PC-3 (cell line): ENCODE measurements at regions not wholly inside any gene's neighbourhood (a gene's known extent, or its start where the extent isn't known, plus 50 kb on each side); places are given as distances from the start of the nearest gene placed in this dataset.

Experiments
- ATAC-seq: fragments of 200-7000 bp; cut with Tn5 transposase; 2 replicates; pipeline ENCODE4 v1.9.1; 2020; ENCODE audit warnings: mild to moderate bottlenecking, moderate library complexity
- BruUV-seq: library from RNA; stranded (reverse); fragments of 400-500 nt; replicated peaks from 2 replicates; lab custom pipeline; 2021; lab: Mats Ljungman, UMichigan
- CTCF ChIA-PET: fragments of 300-600 bp; sonication (Branson Sonifier 250); formaldehyde crosslinking; loops from one replicate; lab custom pipeline; 2022; ENCODE audit warnings: antibody characterized with exemption; lab: Charles Lee
- POLR2A ChIA-PET: fragments of 300-600 bp; sonication (Branson Sonifier 250); formaldehyde crosslinking; loops from one replicate; lab custom pipeline; 2022; ENCODE audit warnings: antibody characterized with exemption; ENCODE audit not compliant: unreplicated experiment; lab: Charles Lee
- DNase-seq: peaks from one replicate; pipeline ENCODE4 v3.0.0-alpha.2; 2015
- H2AFZ ChIP-seq: fragments of 300-600 bp; sonication (generic); 2 replicates; pipeline ENCODE4 v1.6.0; 2016; ENCODE audit warnings: antibody characterized with exemption, low read length
- H3F3A ChIP-seq: fragments of 300-600 bp; sonication (generic); one replicate; pipeline ENCODE4 v1.6.0; 2017; ENCODE audit warnings: antibody characterized with exemption, low read length, control low read depth, mild to moderate bottlenecking; ENCODE audit not compliant: unreplicated experiment
- H3K27ac ChIP-seq: fragments of 300-600 bp; sonication (generic); 2 replicates; pipeline ENCODE4 v1.5.1; 2016; ENCODE audit warnings: mild to moderate bottlenecking, low read length
- H3K27me3 ChIP-seq: fragments of 300-600 bp; sonication (generic); 2 replicates; pipeline ENCODE4 v1.6.1; 2016; ENCODE audit warnings: low read length, mixed read lengths
- H3K36me3 ChIP-seq: fragments of 300-600 bp; sonication (generic); 2 replicates; pipeline ENCODE4 v1.6.1; 2016; ENCODE audit warnings: low read depth, mixed run types, low read length, mixed read lengths
- H3K4me1 ChIP-seq: fragments of 300-600 bp; sonication (generic); 2 replicates; pipeline ENCODE4 v1.5.1; 2016; ENCODE audit warnings: low read length; ENCODE audit not compliant: insufficient read depth
- H3K4me2 ChIP-seq: fragments of 300-600 bp; sonication (generic); 2 replicates; pipeline ENCODE4 v1.6.0; 2016; ENCODE audit warnings: low read length
- H3K4me3 ChIP-seq: fragments of 300-600 bp; sonication (generic); 2 replicates; pipeline ENCODE4 v1.5.1; 2016; ENCODE audit warnings: mild to moderate bottlenecking, low read length, mixed read lengths
- H3K79me2 ChIP-seq: fragments of 300-600 bp; sonication (generic); 2 replicates; pipeline ENCODE4 v1.6.1; 2017; ENCODE audit warnings: low read length, mixed read lengths
- H3K9ac ChIP-seq: fragments of 300-600 bp; sonication (generic); 2 replicates; pipeline ENCODE4 v1.6.0; 2016; ENCODE audit warnings: mild to moderate bottlenecking, low read length
- H3K9me2 ChIP-seq: fragments of 300-600 bp; sonication (generic); replicated peaks from 2 replicates; pipeline ENCODE4 v1.6.1; 2016; ENCODE audit warnings: mixed run types, low read length, mixed read lengths
- H3K9me3 ChIP-seq: fragments of 300-600 bp; sonication (generic); 2 replicates; pipeline ENCODE4 v1.6.1; 2016; ENCODE audit warnings: low read length, mixed read lengths
- H4K20me1 ChIP-seq: fragments of 300-600 bp; sonication (generic); 2 replicates; pipeline ENCODE4 v1.6.1; 2016; ENCODE audit warnings: low read length, mixed read lengths
- EZH2 ChIP-seq: fragments of 300-600 bp; sonication (generic); IDR thresholded peaks from one replicate; pipeline ENCODE4 v1.6.1; 2017; ENCODE audit warnings: antibody characterized with exemption, mild to moderate bottlenecking, low read length; ENCODE audit not compliant: unreplicated experiment
- EZH2phosphoT487 ChIP-seq: fragments of 300-600 bp; sonication (generic); IDR thresholded peaks from 2 replicates; pipeline ENCODE4 v1.6.1; 2018; ENCODE audit warnings: mild to moderate bottlenecking, antibody characterized with exemption, low read length, borderline replicate concordance
- intact Hi-C: fragments of 100-400 bp; cut with micrococcal nuclease; formaldehyde crosslinking; loops from 2 replicates; pipeline ENCODE4 v1.9.0; 2023
- TF ChIP-seq, protein P1 (sequence below): fragments of 300-600 bp; sonication (generic); conservative IDR thresholded peaks from 2 replicates; pipeline ENCODE4 v1.5.1; 2017; ENCODE audit warnings: antibody characterized with exemption, low read depth, mild to moderate bottlenecking, low read length

- ATAC-seq (no peak), DNase-seq (no peak)
- no TSS peak for BruUV-seq
- no peaks in the 10 kb centered on the region for H3K27me3 ChIP-seq
- H3K4me1 ChIP-seq: peaks cover 10% of the 10 kb centered on the region
- H3K4me3 ChIP-seq: no peak overlapping the region
- H3K36me3 ChIP-seq: no peaks in the 10 kb centered on the region
- ChIA-PET POLR2A (no interaction called here), CTCF (no interaction called here)
- no peaks in the 10 kb centered on the region for H3F3A ChIP-seq
- H3K9ac ChIP-seq: no peak overlapping the region
- H3K79me2 ChIP-seq: no peaks in the 10 kb centered on the region
- H3K4me2 ChIP-seq: no peak overlapping the region
- intact Hi-C loops: no loop called here
- no peaks in the 10 kb centered on the region for H3K9me3 ChIP-seq
- no peak overlapping the region for H3K27ac ChIP-seq
- no peaks in the 10 kb centered on the region for H4K20me1 ChIP-seq
- TF ChIP-seq EZH2phosphoT487 (no peak), EZH2 (no peak)
- TF ChIP-seq, protein P1, sequence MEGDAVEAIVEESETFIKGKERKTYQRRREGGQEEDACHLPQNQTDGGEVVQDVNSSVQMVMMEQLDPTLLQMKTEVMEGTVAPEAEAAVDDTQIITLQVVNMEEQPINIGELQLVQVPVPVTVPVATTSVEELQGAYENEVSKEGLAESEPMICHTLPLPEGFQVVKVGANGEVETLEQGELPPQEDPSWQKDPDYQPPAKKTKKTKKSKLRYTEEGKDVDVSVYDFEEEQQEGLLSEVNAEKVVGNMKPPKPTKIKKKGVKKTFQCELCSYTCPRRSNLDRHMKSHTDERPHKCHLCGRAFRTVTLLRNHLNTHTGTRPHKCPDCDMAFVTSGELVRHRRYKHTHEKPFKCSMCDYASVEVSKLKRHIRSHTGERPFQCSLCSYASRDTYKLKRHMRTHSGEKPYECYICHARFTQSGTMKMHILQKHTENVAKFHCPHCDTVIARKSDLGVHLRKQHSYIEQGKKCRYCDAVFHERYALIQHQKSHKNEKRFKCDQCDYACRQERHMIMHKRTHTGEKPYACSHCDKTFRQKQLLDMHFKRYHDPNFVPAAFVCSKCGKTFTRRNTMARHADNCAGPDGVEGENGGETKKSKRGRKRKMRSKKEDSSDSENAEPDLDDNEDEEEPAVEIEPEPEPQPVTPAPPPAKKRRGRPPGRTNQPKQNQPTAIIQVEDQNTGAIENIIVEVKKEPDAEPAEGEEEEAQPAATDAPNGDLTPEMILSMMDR: no peak
- H3K9me2 ChIP-seq: no peaks in the 10 kb centered on the region
- H2AFZ ChIP-seq: no peak overlapping the region
Measured at GRCh38 chr12:79522989-79523386, 167.8 kb downstream of the PAWR start.

DNA sequence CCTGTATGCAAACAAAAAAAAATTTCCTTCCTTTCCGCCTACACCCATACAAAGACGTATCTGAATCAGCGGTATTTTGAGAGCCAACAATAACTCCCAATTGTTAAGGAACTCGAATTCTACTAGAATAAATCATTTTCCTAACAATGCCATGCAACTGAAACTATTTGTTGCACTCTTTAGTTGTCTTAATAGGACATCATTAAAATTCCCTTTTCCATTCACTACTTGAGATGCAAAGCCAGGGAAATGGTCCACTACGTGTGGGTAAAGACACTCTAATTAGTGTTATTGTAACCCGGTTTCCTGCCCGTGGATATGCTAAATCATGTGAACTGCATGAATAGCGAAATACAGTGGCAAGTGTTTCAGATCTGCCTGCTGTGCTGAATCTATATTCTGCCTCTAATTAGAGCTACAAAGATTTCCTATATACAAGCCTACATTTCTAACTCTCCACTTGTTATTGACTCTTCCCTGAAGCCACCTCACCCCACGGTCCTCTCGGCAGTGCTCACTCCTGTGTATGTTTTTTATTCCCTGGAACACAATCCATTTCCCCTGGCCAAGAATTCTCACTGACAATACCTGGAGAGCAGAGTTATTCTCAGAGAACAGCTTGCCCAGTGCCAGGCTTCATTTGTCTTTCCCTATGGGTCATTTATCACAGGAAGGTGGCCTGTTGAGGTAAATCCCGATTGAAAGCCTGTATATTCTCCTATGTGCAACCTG lies 168.3 kb downstream of the PAWR start:
- Histone ChIP-seq H3K4me2 (no peak overlapping the region), H3F3A (no peaks in the 10 kb centered on the region), H3K27me3 (no peaks in the 10 kb centered on the region), H3K27ac (no peak overlapping the region), H3K36me3 (no peaks in the 10 kb centered on the region), H3K4me3 (no peak overlapping the region), H3K9me3 (no peaks in the 10 kb centered on the region), H3K9me2 (no peaks in the 10 kb centered on the region), H3K79me2 (no peaks in the 10 kb centered on the region), H3K9ac (no peak overlapping the region), H4K20me1 (no peaks in the 10 kb centered on the region), H3K4me1 (peaks cover 4% of the 10 kb centered on the region; the same call in 1 of the 2 replicates), H2AFZ (no peak overlapping the region)
- no TSS peak for BruUV-seq
- intact Hi-C loops: no loop called here
- no peak for DNase-seq
- ChIA-PET POLR2A (no interaction called here), CTCF (no interaction called here)
- TF ChIP-seq EZH2phosphoT487 (no peak), EZH2 (no peak)
- TF ChIP-seq, protein P1: no peak
- no peak for ATAC-seq

GRCh38 chr12:79521576-79521975 lies 169.2 kb downstream of the PAWR start:
- Histone ChIP-seq H2AFZ (no peak overlapping the region), H3K27ac (no peak overlapping the region), H3K9me2 (no peaks in the 10 kb centered on the region), H3F3A (no peaks in the 10 kb centered on the region), H3K27me3 (no peaks in the 10 kb centered on the region), H3K4me3 (no peak overlapping the region), H3K4me2 (no peak overlapping the region), H3K36me3 (no peaks in the 10 kb centered on the region), H3K79me2 (no peaks in the 10 kb centered on the region), H3K4me1 (no peaks in the 10 kb centered on the region), H3K9me3 (no peaks in the 10 kb centered on the region), H4K20me1 (no peaks in the 10 kb centered on the region), H3K9ac (no peak overlapping the region)
- intact Hi-C loops: no loop called here
- TF ChIP-seq, protein P1: no peak
- TF ChIP-seq EZH2phosphoT487 (no peak), EZH2 (no peak)
- DNase-seq: no peak
- no peak for ATAC-seq
- no TSS peak for BruUV-seq
- CTCF ChIA-PET: no interaction called here
- POLR2A ChIA-PET: no interaction called here
